Left ventricle myocardium inferior (tissue), 1 donor: ENCODE measurements at regions not wholly inside any gene's neighbourhood (a gene's known extent, or its start where the extent isn't known, plus 50 kb on each side); places are given as distances from the start of the nearest gene placed in this dataset.

Experiments used
- DNase-seq: peaks from one replicate; pipeline ENCODE4 v3.0.0-alpha.2; 2020
- H3K27ac ChIP-seq: fragments of 200-600 bp; replicated peaks from 2 replicates; pipeline ENCODE4 v1.8.0; 2021
- H3K27me3 ChIP-seq: fragments of 200-600 bp; 2 replicates; pipeline ENCODE4 v1.8.0; 2021; ENCODE audit warnings: low read depth
- H3K36me3 ChIP-seq: fragments of 200-600 bp; 2 replicates; pipeline ENCODE4 v1.8.0; 2021
- H3K4me1 ChIP-seq: fragments of 200-600 bp; 2 replicates; pipeline ENCODE4 v1.8.0; 2021
- H3K4me3 ChIP-seq: fragments of 200-600 bp; 2 replicates; pipeline ENCODE4 v1.8.0; 2021; ENCODE audit warnings: mild to moderate bottlenecking, moderate library complexity
- H3K9me3 ChIP-seq: fragments of 200-600 bp; replicated peaks from 2 replicates; pipeline ENCODE4 v1.8.0; 2021
- intact Hi-C: fragments of 100-400 bp; cut with micrococcal nuclease; formaldehyde crosslinking; loops from one replicate; pipeline ENCODE4 v1.11.0; 2022
- TF ChIP-seq, protein P1 (sequence below): fragments of 200-600 bp; IDR thresholded peaks from 2 replicates; pipeline ENCODE4 v1.8.0; 2021; ENCODE audit warnings: antibody characterized with exemption, mild to moderate bottlenecking, borderline replicate concordance
- donor health status: DM: no; HTN: yes; CAD: no; lungs with severe emphysema.

GRCh38 chr12:77438644-77439043, 373.3 kb upstream of the E2F7 start:
- intact Hi-C loops = no loop called here
- Histone ChIP-seq H3K36me3 (no peaks in the 10 kb centered on the region), H3K27me3 (no peaks in the 10 kb centered on the region), H3K9me3 (no peaks in the 10 kb centered on the region), H3K4me3 (no peak overlapping the region), H3K4me1 (peaks cover 16% of the 10 kb centered on the region), H3K27ac (no peak overlapping the region)
- TF ChIP-seq, protein P1, sequence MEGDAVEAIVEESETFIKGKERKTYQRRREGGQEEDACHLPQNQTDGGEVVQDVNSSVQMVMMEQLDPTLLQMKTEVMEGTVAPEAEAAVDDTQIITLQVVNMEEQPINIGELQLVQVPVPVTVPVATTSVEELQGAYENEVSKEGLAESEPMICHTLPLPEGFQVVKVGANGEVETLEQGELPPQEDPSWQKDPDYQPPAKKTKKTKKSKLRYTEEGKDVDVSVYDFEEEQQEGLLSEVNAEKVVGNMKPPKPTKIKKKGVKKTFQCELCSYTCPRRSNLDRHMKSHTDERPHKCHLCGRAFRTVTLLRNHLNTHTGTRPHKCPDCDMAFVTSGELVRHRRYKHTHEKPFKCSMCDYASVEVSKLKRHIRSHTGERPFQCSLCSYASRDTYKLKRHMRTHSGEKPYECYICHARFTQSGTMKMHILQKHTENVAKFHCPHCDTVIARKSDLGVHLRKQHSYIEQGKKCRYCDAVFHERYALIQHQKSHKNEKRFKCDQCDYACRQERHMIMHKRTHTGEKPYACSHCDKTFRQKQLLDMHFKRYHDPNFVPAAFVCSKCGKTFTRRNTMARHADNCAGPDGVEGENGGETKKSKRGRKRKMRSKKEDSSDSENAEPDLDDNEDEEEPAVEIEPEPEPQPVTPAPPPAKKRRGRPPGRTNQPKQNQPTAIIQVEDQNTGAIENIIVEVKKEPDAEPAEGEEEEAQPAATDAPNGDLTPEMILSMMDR = no peak
- no peak for DNase-seq

- intact Hi-C loops = no loop called here
- TF ChIP-seq, protein P1 = no peak
These were observed 371.8 kb upstream of the E2F7 start for GRCh38 chr12:77437206-77437605.

GRCh38 chr12:77435446-77436091, 370.2 kb upstream of the E2F7 start:
- H3K36me3 ChIP-seq = no peaks in the 10 kb centered on the region
- H3K27ac ChIP-seq = no peak overlapping the region
- TF ChIP-seq, protein P1 = no peak
- no peaks in the 10 kb centered on the region for H3K9me3 ChIP-seq
- intact Hi-C loops = no loop called here
- no peak overlapping the region for H3K4me3 ChIP-seq
- peaks cover 18% of the 10 kb centered on the region for H3K4me1 ChIP-seq
- no peaks in the 10 kb centered on the region for H3K27me3 ChIP-seq
- DNase-seq = no peak

More at GRCh38 chr12:77437206-77437605, 371.8 kb upstream of the E2F7 start:
- Histone ChIP-seq H3K27me3 (no peaks in the 10 kb centered on the region), H3K36me3 (no peaks in the 10 kb centered on the region), H3K4me1 (peaks cover 18% of the 10 kb centered on the region), H3K27ac (no peak overlapping the region), H3K4me3 (no peak overlapping the region), H3K9me3 (no peaks in the 10 kb centered on the region)
- no peak for DNase-seq

GRCh38 chr12:77433799-77434198, 368.4 kb upstream of the E2F7 start:
- peaks cover 18% of the 10 kb centered on the region for H3K4me1 ChIP-seq
- TF ChIP-seq, protein P1 = no peak
- DNase-seq = no peak
- no peak overlapping the region for H3K4me3 ChIP-seq
- H3K27ac ChIP-seq = no peak overlapping the region
- no peaks in the 10 kb centered on the region for H3K9me3 ChIP-seq
- H3K27me3 ChIP-seq = no peaks in the 10 kb centered on the region
- H3K36me3 ChIP-seq = no peaks in the 10 kb centered on the region
- intact Hi-C loops = no loop called here

GRCh38 chr12:77429426-77429825, 364.1 kb upstream of the E2F7 start:
- no peak for DNase-seq
- intact Hi-C loops = no loop called here
- Histone ChIP-seq H3K27ac (no peak overlapping the region), H3K4me1 (peaks cover 3% of the 10 kb centered on the region), H3K36me3 (no peaks in the 10 kb centered on the region), H3K4me3 (no peak overlapping the region), H3K27me3 (no peaks in the 10 kb centered on the region), H3K9me3 (peaks cover 14% of the 10 kb centered on the region)
- TF ChIP-seq, protein P1 = no peak
